GM04503 (cell line): ENCODE measurements at regions not wholly inside any gene's neighbourhood (a gene's known extent, or its start where the extent isn't known, plus 50 kb on each side); places are given as distances from the start of the nearest gene placed in this dataset.
A peak's percentile ranks its signal among the peaks of the same experiment; 100 is the strongest.

Experiments used
- DNase-seq: peaks from one replicate; pipeline ENCODE4 v3.0.0-alpha.2; 2012; ENCODE audit warnings: low read depth

DNA sequence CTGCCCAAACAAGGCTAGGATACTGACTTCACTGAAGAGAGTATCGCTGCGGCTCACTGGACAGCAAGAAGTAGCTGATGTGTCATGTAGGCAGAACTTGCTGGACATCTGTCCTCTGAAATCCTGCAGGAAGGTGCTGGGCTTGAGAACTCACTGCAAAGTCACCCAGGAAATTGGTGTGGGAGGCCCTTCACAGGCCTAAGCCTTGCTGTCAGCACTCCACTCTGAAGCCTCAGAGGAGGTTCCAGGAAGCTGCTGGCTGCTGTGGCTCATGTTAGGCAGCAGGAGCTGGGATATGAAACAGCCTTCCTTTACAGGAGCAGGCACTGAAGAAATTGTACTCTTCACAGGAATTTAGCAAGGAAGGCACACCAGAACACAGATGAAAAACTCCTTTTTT lies 88.3 kb upstream of the CCDC68 start:
- DNase-seq, result no peak

DNA sequence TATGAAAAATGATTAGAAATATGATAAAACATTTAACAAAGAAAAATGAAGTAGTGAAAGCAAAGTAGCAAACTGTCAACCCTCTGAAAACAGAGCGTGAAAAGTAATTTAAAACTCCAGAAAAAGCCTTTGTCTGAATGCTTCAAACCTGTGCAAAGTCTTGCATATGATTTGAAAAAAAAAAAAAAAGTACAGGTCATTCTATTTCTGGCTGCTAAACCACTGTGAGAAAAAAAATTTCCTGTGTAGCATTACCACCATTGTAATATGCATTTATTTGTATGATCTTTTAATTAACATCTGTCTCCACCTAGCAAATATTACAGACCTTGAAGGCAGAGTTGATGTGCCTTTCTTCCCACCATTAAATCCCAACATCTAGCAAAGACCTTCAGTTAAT lies 82.1 kb upstream of the CCDC68 start:
- DNase-seq, result no peak

DNA sequence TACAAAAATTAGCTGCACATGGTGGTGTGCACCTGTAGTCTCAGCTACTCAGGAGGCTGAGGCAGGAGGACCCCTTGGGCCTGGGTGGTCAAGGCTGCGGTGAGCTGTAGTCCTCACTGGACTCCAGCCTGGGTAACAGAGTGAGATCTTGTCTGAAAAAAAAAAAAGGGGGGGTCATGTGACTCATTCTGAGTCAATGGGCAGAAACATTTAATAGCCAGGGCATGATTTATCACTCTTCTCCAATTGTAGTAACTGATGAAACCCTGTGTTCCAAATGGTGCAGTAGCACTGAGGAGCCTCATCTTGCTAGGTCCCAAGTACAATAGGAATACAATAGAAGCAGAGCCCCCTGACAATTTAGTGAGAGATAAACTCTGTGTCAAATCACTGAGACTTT lies 78.9 kb upstream of the CCDC68 start:
- DNase-seq, result no peak

DNA sequence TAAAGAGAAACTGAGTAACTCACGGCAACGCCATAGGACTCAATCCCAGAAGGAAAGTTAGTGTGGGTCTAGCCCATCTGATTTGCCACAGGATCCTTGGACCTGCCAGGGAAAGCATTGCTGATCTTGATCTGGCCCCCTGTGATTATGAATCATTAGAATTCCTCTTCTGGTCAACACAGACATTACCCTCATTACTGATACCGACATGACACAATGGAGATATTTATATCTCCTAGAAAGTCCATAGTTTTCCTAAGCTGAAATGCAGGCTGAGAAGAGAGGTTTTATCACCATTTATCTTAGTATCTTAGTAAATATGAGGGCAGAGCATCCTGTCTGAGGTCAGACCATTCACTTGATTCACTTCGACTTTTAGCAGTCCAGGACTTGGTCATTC lies 75.5 kb upstream of the CCDC68 start:
- no peak for DNase-seq

DNA sequence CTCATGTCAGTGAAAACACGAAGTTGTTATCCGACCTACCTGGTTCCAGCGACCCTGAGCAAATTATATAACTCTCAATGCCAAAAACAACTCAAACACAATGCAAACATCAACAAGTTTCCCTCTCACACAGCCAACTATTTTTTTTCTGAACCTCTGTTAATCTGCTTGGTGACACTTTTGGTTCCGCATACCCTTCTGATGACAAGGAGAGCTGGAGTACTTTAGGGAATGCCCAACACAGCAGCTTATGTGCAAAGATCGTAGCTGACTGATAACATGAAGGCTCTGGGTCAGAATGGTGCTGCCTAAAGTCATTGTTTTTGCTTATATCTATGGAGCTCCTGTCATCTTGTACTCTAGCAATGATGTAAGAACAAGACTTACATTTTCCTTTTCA lies 72.7 kb upstream of the CCDC68 start:
- no peak for DNase-seq

- DNase-seq, result no peak
These were observed 72.3 kb upstream of the CCDC68 start for GRCh38 chr18:55031576-55031975.

DNA sequence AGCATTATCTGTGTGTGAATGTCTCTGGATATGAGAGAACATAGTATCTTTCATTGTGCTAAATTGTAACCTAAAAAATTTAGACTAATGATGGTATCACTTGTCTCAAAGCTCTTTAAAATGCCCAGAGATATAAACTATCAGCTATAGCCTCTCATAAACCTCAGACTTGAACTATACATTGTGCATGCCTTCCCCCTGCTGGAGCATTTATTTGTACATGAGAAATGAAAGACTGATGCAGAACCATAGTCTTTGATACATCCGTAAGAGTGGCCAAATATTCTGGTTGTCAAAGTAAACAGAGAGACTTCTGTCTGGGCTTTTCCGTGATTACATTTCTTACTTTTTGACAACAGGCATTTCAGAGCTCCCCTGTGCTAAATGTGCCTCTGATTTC lies 71.9 kb upstream of the CCDC68 start:
- DNase-seq, result no peak

DNA sequence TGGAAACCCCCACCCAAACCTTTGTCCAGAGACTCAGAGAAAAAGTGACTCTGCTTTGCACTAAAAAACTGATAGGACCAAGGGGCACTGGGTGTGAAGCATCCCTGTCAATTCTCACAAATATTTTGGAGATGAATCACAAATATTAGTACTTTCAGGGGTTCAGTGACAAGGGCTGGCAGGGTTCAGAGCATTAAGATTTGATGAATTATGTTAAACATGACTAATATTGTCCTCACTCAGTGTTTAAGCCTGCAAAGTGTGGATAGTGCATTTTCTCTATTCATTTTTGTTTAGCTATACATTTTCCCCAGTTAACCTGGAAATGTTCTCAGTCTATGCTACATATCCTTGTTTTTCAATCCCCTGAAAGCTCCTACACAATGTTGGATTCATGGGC lies 65.3 kb upstream of the CCDC68 start:
- DNase-seq, result no peak

DNA sequence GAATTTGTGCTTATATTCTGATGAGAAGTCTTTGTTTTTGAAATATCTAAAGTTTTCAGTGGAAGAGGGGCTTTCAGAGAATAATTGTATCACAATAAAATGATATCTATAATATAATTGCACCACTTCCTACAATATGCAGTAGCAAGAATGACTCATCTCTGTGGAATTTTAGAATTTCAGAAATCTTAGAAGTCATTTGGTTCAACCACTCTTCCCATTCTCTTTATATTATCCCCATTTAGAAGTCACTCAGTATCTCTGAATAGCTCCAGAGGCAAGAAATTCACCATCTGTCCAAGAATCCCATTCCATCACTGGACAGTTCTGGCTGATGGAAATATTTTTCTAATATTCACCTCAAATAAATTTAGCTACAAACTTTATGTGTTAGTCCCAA lies 59.3 kb upstream of the CCDC68 start:
- peak; percentile 22 for DNase-seq

DNA sequence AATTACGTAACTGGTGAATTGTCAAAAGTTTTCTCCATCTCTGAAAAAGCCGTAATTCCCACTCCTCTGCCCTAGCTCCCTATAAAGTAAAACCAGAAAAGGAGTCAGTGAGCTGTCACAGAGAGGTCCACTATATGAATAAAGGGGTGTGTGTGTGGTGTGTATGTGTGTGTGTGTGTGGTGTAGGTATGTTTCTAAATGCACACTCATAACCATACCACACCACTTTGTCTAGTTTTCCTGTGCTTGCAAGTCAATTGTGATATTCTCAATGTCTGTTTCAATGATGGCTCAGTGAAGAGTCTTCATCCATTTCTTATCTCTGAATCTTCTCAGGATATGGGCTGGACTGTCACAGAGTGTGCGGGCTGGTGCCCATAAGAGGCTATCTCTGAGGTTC lies 54.8 kb upstream of the CCDC68 start:
- no peak for DNase-seq

GRCh38 chr18:55013685-55014084 lies 54.4 kb upstream of the CCDC68 start:
- no peak for DNase-seq

DNA sequence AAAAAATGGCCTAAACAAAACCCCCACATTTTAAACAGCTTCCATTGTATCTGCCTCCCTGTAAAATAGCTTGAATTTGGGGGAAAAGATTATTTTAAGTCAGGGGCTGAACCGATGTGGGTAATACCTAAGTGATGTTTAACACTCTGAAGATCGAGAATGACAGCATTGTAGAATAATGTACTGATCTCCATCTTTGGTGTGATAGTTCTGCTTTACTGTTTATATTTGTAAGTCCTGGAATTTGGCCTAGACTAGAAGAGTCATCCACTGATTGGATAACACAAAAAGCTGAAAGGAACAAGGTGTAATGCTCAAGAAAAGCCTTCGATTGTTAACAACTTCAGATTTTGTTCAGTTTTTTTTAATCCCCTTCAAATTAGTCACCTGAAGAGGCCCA lies 53.8 kb upstream of the CCDC68 start:
- no peak for DNase-seq

GRCh38 chr18:55012008-55012407 lies 52.7 kb upstream of the CCDC68 start:
- DNase-seq, result peak; percentile 0
